Activated CD8-positive, alpha-beta memory T cell treated with anti-CD3 and anti-CD28 coated beads for 1 hour (primary cell): ENCODE measurements at regions not wholly inside any gene's neighbourhood (a gene's known extent, or its start where the extent isn't known, plus 50 kb on each side); places are given as distances from the start of the nearest gene placed in this dataset.

Source experiments
- DNase-seq, 2 donors: peaks; one replicate each; pipeline ENCODE4 v3.0.0-alpha.2; 2020; ENCODE audit warnings: low read depth in 1 of 2; ENCODE audit errors: extremely low read depth in 1 of 2

DNA sequence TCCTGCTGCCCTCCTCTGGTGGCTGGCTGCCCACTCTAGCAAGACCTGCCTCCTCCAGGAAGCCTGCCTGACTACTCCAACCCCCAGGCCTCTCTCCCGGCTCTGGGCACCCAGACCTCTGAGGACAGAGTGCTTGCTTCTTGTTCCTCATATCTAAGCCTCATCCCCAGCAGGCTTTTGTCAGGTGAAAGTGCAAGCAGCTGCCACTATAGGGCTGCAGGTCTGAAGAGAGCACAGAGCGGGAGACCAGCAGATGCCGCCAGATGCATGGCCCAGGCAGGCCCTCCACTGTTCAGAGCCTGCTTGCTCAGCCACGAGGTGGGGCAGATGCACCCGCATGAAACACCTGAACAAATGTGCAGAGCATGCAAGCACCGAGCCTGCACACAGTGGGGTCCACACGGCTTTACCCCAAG lies 73.0 kb downstream of the SERPINA3 start:
- DNase-seq, result no peak

DNA sequence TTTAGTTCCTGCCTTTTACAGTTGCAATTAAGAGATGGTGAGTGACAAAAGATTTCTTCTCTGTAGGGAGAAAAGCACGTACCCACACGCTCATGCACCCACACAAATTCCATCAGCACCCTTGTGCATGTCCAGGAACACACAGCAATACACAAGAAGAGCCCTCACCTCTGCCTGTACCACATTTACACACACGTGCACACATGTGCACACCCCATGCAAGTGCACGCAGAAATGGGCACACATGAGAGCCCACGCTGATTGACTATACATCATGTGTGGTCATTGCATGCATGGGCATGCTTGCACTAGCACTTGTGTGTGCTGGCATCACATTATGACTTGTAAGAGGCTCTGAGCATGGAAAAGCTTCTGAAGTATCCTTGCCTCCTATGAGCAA lies 70.5 kb downstream of the SERPINA3 start:
- DNase-seq, result no peak

DNA sequence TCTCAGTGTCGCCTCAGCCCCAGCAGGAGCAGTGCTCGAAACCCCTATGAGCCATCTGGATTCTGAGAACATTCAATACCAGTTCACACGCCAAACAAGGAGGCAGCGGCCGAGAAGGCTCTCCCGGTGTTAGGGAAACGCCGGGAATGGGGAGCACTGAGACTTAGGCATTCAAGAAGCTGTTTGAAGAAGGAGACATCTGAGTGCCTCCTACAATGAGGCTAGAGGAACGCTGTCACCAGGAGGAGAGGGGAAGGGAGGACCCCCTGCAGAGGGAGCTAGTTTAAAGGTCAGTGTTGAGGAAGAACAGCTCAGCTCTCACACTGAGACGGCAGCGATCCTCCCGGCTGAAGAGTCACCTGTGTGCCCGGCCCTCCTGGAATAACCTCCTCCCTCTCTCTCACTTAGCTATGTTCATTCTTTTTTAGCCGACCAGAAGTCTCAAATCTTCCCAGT lies 69.9 kb downstream of the SERPINA3 start:
- no peak for DNase-seq

DNA sequence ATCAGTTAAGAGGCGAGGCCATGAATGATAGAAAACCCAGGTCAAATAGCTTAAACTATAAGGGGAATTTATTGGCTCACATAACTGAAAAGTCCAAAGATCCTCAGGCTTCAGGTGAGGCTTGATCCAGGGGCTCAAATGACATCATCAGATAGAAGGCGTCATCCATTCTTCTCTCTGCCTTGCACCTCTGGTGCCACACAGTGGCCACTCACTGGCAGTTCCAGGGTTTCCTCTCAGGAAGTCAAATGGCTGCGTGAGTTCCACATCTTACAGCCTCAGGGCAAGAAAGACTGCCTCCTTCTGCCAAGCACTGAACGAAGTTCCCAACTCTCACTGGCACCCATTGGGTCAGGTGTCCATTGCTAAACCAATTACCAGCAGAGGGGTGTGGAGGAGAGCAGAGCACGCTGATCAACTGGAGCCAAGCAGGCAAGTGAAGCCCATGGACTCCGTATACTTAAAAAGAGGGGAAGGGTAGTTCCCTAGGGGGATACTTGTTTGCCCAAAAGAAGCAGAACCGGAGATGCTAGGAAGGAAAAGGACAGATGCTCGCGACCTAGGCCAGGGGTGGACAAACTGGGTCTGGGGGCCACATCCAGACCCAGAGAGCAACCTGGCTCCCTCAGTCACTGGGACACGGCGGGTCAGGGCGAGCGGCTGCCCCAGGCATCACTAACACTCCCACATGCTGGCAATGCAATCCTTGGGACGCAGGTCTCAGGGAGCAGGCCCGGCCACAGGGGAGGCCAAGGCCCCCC lies 69.3 kb downstream of the SERPINA3 start:
- no peak for DNase-seq

DNA sequence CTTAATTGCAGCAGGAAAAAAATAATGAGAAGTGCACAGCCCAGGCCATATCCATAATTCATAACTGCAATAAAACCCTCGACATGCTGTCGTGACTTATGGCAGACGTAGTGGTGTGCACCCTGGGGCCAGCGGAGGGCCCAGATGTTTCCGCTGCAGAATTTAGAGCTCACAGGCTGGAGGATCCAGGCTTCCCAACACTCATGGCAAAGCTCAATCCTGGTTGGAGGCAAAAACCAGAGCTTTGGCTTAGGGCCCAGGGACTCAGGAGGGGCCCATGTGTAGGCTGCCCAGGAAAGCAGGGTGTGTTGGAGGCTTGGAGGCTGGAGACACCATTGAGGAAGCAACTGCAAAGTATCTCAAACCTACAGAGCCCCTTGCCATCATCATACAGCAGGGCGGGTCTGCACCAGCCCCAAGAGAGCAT lies 68.7 kb downstream of the SERPINA3 start:
- no peak for DNase-seq

DNA sequence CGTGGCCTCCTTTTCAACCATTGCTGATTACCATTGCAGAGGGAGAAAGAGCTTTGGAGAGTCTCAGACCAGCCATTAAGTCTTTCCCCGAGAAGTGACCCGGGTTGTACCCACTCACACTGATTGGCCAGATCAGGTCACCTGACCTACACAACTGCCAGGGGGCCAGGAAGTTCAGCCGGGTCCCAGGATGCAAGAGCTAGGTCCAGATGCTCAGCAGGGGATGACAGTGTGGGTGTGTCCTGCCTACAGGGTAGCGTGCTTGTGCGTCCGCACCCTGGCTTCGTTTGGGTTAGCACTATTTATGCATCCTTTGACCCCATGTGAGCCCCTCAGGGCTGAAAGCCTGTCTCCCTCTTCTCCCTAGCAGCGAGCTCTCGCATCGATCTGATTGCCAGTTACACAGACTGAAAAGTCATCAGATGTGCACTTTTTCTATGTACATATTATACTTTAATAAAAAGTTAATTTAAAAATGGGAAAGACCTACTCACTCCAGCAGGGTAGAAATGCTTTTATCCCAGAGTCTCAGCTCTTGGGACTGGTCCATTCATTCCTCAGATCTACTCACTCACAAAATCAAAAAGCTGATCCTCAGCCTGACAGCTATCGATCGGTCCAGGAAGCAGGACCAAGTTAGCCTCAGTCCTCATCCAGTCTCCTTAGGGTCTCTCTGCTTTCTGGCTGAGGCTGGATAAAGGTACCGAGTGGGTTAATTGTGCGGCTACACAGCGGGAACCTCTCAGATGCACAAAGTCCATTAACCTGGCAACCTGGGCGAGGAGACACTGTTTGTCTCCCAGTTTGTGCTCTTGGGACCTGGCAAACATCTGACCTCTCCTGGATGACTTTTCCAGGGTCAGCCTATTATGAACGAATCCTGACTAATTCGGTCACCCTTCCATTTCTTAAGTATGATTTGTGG lies 68.0 kb downstream of the SERPINA3 start:
- DNase-seq, result no peak

DNA sequence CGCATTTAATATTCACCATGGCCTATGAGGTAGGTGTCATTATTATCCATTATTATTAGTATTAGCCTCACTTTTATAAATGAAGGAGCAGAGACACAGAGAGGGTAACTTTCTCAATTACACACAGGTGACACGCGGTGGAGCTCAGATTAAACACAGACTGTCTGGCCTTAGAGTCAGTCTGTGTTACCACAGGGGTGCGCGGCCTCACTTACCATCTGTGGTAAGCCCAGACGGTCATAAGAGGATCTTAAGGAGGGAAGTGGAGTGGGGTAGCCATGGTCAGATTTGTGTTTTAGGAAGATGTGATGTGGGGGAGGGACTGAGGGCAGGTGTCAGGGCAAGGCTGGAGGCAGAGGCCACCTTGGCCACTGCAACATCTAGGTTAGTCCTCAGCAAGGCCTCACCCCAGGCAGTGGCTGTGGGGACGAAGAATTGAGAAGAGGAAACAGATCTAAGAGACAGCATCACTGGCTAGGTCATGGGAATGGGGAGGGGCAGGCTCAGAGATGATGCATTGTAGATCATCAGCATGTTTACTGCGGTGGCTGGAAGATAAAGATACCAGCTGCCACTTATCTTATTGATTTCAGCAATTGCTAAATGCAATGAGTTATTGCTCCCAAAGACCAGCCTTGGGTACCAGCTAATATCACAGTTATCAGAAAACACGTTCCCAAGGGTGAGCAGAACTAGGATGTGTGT lies 67.1 kb downstream of the SERPINA3 start:
- no peak for DNase-seq

DNA sequence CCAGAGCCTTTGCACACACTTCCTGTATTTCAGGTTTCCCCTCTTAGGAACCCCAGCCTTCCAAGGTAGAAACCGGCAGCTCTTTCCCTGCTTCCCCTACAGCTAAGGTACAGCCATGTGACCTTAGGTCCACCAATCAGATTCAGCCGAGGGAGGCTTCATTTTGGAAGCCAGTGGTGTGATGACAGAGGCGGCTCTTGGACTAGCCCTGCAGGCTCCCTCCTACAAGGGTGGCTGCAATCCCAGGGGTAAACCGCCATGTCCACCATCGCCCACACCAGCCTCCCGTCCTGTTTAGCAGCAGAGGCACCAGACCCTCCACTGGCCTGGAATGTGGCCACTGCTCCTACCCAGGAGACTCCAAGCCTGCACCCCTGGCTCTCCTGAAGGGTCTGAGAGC lies 65.6 kb downstream of the SERPINA3 start:
- DNase-seq, result no peak

DNA sequence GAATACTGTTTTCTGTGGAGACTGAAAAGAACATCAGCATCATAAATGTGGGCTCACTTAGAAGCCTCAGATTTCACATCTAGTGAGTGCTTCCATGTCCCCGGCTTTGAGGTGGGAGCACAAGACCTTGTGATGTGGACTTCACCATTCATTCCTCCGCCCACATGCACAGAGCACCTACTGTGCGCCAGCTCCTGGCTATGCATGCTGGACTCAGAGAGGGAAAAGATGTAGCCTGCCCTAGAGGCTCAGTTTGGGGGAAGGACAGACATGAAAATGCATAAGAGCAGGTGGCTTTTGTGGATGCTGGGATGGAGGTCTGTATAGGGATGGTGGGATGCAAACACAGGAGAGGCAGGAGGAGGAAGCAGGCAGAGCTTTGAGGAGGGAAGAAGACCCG lies 65.0 kb downstream of the SERPINA3 start:
- no peak for DNase-seq

DNA sequence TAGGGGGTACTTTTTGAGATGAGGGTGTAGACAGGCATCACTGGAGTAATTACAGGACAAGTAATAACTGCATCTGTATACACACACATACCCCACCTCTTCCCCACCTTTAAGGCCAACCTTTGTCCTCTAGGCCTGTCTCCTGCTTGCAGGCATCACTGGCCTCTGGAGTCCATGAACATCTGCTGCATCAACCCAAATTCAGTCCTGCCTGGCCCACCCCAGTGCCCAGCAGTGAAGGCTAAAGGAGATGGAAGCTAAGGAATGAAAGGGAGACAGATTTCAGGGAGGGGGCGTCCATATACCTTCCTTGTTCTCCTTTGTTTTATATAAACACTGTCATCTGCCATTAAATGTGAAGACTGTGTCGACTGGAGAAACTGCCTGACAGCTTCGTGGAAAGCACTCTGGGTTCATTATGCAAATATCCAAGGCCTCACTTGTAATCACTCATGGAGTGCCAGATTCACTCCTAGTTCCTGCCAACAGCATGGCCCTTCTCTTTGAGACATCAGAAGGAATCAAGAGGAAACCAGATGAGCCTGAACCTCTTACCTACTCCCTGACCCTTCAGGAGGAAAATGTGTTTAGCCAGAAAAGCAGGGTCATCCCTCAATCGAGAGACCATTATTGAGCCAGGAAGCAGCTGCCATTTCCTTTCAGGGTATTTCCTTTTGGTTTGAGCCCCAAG lies 64.4 kb downstream of the SERPINA3 start:
- DNase-seq, result no peak

DNA sequence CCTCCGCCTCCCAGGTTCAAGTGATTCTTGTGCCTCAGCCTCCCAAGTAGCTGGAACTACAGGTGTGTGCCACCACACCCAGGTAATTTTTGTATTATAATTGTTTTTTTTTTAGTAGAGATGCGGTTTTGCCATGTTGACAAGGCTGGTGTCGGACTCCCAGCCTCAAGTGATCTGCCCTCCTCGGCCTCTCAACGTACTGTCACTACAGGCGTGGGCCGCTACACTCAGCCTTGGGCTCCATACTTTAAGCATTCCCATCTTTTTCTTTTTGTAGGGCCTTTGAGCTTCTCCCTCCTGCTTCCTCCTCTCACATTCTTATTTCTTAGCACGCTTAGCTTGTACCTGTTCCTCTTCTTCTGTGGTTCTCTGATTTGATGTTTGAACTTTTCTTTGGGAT lies 62.8 kb downstream of the SERPINA3 start:
- DNase-seq, result no peak

DNA sequence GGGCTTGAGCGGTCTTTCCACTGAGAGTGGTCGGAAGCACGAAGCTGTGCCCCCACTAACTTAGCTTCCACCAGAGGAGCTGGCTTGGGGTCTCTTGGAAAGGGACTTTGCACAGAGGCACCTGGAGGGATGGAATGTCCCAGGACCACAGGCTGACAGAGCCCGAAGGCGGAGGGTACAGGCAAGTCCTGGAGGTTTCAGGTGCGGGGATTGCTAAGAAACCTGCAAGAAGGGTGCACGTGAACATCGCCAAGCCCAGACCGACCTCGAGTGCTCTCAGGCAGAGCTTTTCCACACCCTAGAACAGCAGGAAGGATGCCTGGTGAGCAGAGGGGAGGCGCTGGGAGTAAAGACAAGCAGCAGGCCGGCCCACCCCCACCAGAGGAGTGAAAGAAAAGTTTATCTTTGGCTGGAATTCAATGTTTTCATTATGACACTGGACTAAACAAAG lies 61.6 kb downstream of the SERPINA3 start:
- DNase-seq, result no peak
